GM06990 (cell line): ENCODE measurements at regions not wholly inside any gene's neighbourhood (a gene's known extent, or its start where the extent isn't known, plus 50 kb on each side); places are given as distances from the start of the nearest gene placed in this dataset.
"Not testable (repeated sequence)": the region's sequence is repeated elsewhere in the genome, so short reads cannot be mapped to it uniquely, and the experiment has no call there.

Experiments used
- DNase-seq: peaks from one replicate; pipeline ENCODE4 v3.0.0-alpha.2; 2011; ENCODE audit not compliant: insufficient read length; ENCODE audit errors: extremely low read depth
- H3K27me3 ChIP-seq: replicated peaks from 2 replicates; pipeline ENCODE4 v1.6.0; 2011; ENCODE audit warnings: low read length; ENCODE audit not compliant: control insufficient read depth, insufficient read depth
- H3K36me3 ChIP-seq: 2 replicates; pipeline ENCODE4 v1.5.1; 2011; ENCODE audit warnings: low read length; ENCODE audit not compliant: control insufficient read depth, insufficient read depth
- H3K4me3 ChIP-seq: replicated peaks from 2 replicates; pipeline ENCODE4 v1.5.1; 2011; ENCODE audit warnings: low read depth, mild to moderate bottlenecking, control low read depth, low read length
- CTCF ChIP-seq: IDR thresholded peaks from 2 replicates; pipeline ENCODE4 v1.5.1; 2011; ENCODE audit warnings: low read length, control low read depth, mild to moderate bottlenecking, inconsistent platforms; ENCODE audit not compliant: insufficient read depth, poor library complexity, severe bottlenecking

GRCh38 chr4:134078230-134078914, 123.2 kb downstream of the PABPC4L start:
- no peaks in the 10 kb centered on the region for H3K36me3 ChIP-seq
- DNase-seq: no peak
- TF ChIP-seq CTCF: no peak
- no peak overlapping the region; the same call in 1 of the 2 replicates for H3K4me3 ChIP-seq
- no peaks in the 10 kb centered on the region for H3K27me3 ChIP-seq

GRCh38 chr4:134073711-134074110, 127.9 kb downstream of the PABPC4L start:
- DNase-seq: no peak
- Histone ChIP-seq H3K4me3 (no peak overlapping the region), H3K36me3 (no peaks in the 10 kb centered on the region), H3K27me3 (no peaks in the 10 kb centered on the region)
- no peak for TF ChIP-seq CTCF

- DNase-seq: no peak
- no peaks in the 10 kb centered on the region for H3K36me3 ChIP-seq
- no peak overlapping the region for H3K4me3 ChIP-seq
- TF ChIP-seq CTCF: no peak
- H3K27me3 ChIP-seq: no peaks in the 10 kb centered on the region
Observed at GRCh38 chr4:134072137-134072536, 129.5 kb downstream of the PABPC4L start.

GRCh38 chr4:134070174-134070573, 131.4 kb downstream of the PABPC4L start:
- Histone ChIP-seq H3K27me3 (no peaks in the 10 kb centered on the region), H3K36me3 (no peaks in the 10 kb centered on the region), H3K4me3 (no peak overlapping the region)
- TF ChIP-seq CTCF: no peak
- no peak for DNase-seq

GRCh38 chr4:134057356-134057755, 144.2 kb downstream of the PABPC4L start:
- Histone ChIP-seq H3K4me3 (no peak overlapping the region), H3K27me3 (no peaks in the 10 kb centered on the region), H3K36me3 (no peaks in the 10 kb centered on the region)
- DNase-seq: no peak
- no peak for TF ChIP-seq CTCF

GRCh38 chr4:134046221-134046620, 155.4 kb downstream of the PABPC4L start:
- not testable (repeated sequence) for DNase-seq, H3K4me3 ChIP-seq, H3K27me3 ChIP-seq

More at GRCh38 chr4:134046221-134046620, 155.4 kb downstream of the PABPC4L start:
- not testable (repeated sequence) for H3K36me3 ChIP-seq
